OCI-LY3 (cell line): ENCODE measurements at regions not wholly inside any gene's neighbourhood (a gene's known extent, or its start where the extent isn't known, plus 50 kb on each side); places are given as distances from the start of the nearest gene placed in this dataset.

Source experiments
- H2AFZ ChIP-seq: fragments of 200-600, 300-600 bp; shearing (Covaris generic); 2 replicates; pipeline ENCODE4 v1.6.0; 2014; ENCODE audit warnings: antibody characterized with exemption, low read depth, low read length
- H3K27ac ChIP-seq: fragments of 200-600, 300-600 bp; sonication (generic); 2 replicates; pipeline ENCODE4 v1.5.1; 2014; ENCODE audit warnings: mild to moderate bottlenecking, low read length, moderate library complexity, mixed read lengths
- H3K27me3 ChIP-seq: fragments of 200-600, 300-600 bp; sonication (generic); 2 replicates; pipeline ENCODE4 v1.6.1; 2014; ENCODE audit warnings: low read depth, low read length, mixed read lengths
- H3K36me3 ChIP-seq: fragments of 200-600, 300-600 bp; sonication (generic); replicated peaks from 2 replicates; pipeline ENCODE3; 2014; ENCODE audit warnings: low read depth, low read length, mixed read lengths
- H3K4me1 ChIP-seq: fragments of 300-600, 200-600 bp; sonication (generic); 2 replicates; pipeline ENCODE4 v1.6.1; 2014; ENCODE audit warnings: low read length, mixed read lengths
- H3K4me2 ChIP-seq: fragments of 200-600, 300-600 bp; sonication (generic); 2 replicates; pipeline ENCODE4 v1.6.1; 2014; ENCODE audit warnings: low read length, mixed read lengths
- H3K4me3 ChIP-seq: fragments of 300-600, 200-600 bp; sonication (generic); 2 replicates; pipeline ENCODE4 v1.5.1; 2014; ENCODE audit warnings: antibody characterized with exemption, mild to moderate bottlenecking, low read length, moderate library complexity
- H3K79me2 ChIP-seq: fragments of 300-600, 200-600 bp; shearing (Covaris generic); 2 replicates; pipeline ENCODE4 v1.6.1; 2014; ENCODE audit warnings: mild to moderate bottlenecking, low read length, mixed read lengths
- H3K9ac ChIP-seq: fragments of 300-600, 200-600 bp; shearing (Covaris generic); 2 replicates; pipeline ENCODE4 v1.6.0; 2014; ENCODE audit warnings: mild to moderate bottlenecking, low read length, moderate library complexity
- H3K9me3 ChIP-seq: fragments of 200-600, 300-600 bp; shearing (Covaris generic); 2 replicates; pipeline ENCODE4 v1.6.1; 2014; ENCODE audit warnings: low read length, mixed read lengths; ENCODE audit not compliant: insufficient read depth
- H4K20me1 ChIP-seq: fragments of 200-600, 300-600 bp; sonication (generic); 2 replicates; pipeline ENCODE4 v1.6.1; 2016; ENCODE audit warnings: low read length, mixed read lengths; ENCODE audit not compliant: insufficient read depth
- CTCF ChIP-seq: fragments of 200-600, 300-600 bp; sonication (generic); IDR thresholded peaks from 2 replicates; pipeline ENCODE4 v1.5.1; 2014; ENCODE audit warnings: antibody characterized with exemption, low read length, low read depth
- EZH2phosphoT487 ChIP-seq: fragments of 200-600 bp; shearing (Covaris generic); IDR thresholded peaks from 2 replicates; pipeline ENCODE4 v1.6.1; 2018; ENCODE audit warnings: antibody characterized with exemption, mixed run types, low read depth

GRCh38 chr15:35701402-35702046, 155.6 kb upstream of the DPH6 start:
- Histone ChIP-seq H3K27me3 (no peaks in the 10 kb centered on the region), H3K27ac (no peak overlapping the region), H3K36me3 (no peaks in the 10 kb centered on the region), H2AFZ (no peak overlapping the region), H3K79me2 (no peaks in the 10 kb centered on the region), H3K4me1 (0 out of 2 replicates have a peak, but pooled peaks cover 3% of the 10 kb centered on the region), H3K4me3 (no peak overlapping the region), H3K9me3 (no peaks in the 10 kb centered on the region), H3K9ac (no peak overlapping the region), H4K20me1 (no peaks in the 10 kb centered on the region), H3K4me2 (no peak overlapping the region)
- TF ChIP-seq EZH2phosphoT487 (no peak), CTCF (no peak)

GRCh38 chr15:35702946-35703495, 157.1 kb upstream of the DPH6 start:
- H3K4me3 ChIP-seq = no peak overlapping the region
- H3K9me3 ChIP-seq = no peaks in the 10 kb centered on the region
- no peaks in the 10 kb centered on the region for H4K20me1 ChIP-seq
- H3K79me2 ChIP-seq = no peaks in the 10 kb centered on the region
- 0 out of 2 replicates have a peak, but pooled peaks cover 3% of the 10 kb centered on the region for H3K4me1 ChIP-seq
- no peak overlapping the region for H2AFZ ChIP-seq
- TF ChIP-seq EZH2phosphoT487 = no peak
- no peak overlapping the region for H3K27ac ChIP-seq
- no peak overlapping the region for H3K9ac ChIP-seq
- no peaks in the 10 kb centered on the region for H3K36me3 ChIP-seq
- no peak overlapping the region for H3K4me2 ChIP-seq
- no peaks in the 10 kb centered on the region for H3K27me3 ChIP-seq

- Histone ChIP-seq H4K20me1 (no peaks in the 10 kb centered on the region), H3K4me3 (no peak overlapping the region), H3K79me2 (no peaks in the 10 kb centered on the region), H3K36me3 (no peaks in the 10 kb centered on the region), H3K4me2 (no peak overlapping the region), H3K4me1 (0 out of 2 replicates have a peak, but pooled peaks cover 3% of the 10 kb centered on the region), H3K9me3 (no peaks in the 10 kb centered on the region), H3K9ac (no peak overlapping the region), H2AFZ (no peak overlapping the region), H3K27me3 (no peaks in the 10 kb centered on the region), H3K27ac (no peak overlapping the region)
- TF ChIP-seq EZH2phosphoT487 = no peak
- no peak for TF ChIP-seq CTCF
Measured at GRCh38 chr15:35705030-35705883, 159.3 kb upstream of the DPH6 start.

GRCh38 chr15:35705884-35706585, 160.1 kb upstream of the DPH6 start:
- H2AFZ ChIP-seq = no peak overlapping the region
- H3K27me3 ChIP-seq = no peaks in the 10 kb centered on the region
- H3K4me2 ChIP-seq = no peak overlapping the region

More at GRCh38 chr15:35705884-35706585, 160.1 kb upstream of the DPH6 start:
- H3K36me3 ChIP-seq = no peaks in the 10 kb centered on the region
- 0 out of 2 replicates have a peak, but pooled peaks cover 3% of the 10 kb centered on the region for H3K4me1 ChIP-seq
- TF ChIP-seq EZH2phosphoT487 = no peak
- no peak for TF ChIP-seq CTCF
- no peak overlapping the region for H3K9ac ChIP-seq
- H3K9me3 ChIP-seq = no peaks in the 10 kb centered on the region
- no peaks in the 10 kb centered on the region for H3K79me2 ChIP-seq
- no peak overlapping the region for H3K4me3 ChIP-seq
- no peak overlapping the region for H3K27ac ChIP-seq
- H4K20me1 ChIP-seq = no peaks in the 10 kb centered on the region
